Activated CD4-positive, alpha-beta T cell treated with anti-CD3 and anti-CD28 coated beads for 4 hours (primary cell): ENCODE measurements at regions not wholly inside any gene's neighbourhood (a gene's known extent, or its start where the extent isn't known, plus 50 kb on each side); places are given as distances from the start of the nearest gene placed in this dataset.
"Not testable (repeated sequence)": the region's sequence is repeated elsewhere in the genome, so short reads cannot be mapped to it uniquely, and the experiment has no call there.

Source experiments
- DNase-seq, 2 donors: peaks; one replicate each; pipeline ENCODE4 v3.0.0-alpha.2; 2020

DNA sequence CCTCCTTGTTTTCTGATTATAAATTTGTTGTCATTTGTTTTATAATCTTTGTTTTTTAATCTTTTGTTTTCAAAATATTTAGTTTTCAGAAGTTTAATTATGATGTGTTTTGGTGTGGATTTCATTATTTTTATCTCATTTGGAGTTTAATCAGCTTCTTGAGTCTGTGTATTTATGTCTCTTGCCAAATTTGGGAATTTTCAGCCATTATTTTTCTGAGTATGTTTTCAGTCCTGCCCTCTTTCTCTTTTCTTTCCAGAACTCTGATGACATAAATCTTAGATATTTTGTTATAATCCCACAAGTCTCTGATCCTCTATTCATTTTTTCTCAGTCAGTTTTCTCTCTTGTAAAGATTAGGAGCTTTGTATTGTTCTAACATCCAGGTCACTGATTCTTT is 89.8 kb downstream of the RHOU start:
- DNase-seq = no peak

DNA sequence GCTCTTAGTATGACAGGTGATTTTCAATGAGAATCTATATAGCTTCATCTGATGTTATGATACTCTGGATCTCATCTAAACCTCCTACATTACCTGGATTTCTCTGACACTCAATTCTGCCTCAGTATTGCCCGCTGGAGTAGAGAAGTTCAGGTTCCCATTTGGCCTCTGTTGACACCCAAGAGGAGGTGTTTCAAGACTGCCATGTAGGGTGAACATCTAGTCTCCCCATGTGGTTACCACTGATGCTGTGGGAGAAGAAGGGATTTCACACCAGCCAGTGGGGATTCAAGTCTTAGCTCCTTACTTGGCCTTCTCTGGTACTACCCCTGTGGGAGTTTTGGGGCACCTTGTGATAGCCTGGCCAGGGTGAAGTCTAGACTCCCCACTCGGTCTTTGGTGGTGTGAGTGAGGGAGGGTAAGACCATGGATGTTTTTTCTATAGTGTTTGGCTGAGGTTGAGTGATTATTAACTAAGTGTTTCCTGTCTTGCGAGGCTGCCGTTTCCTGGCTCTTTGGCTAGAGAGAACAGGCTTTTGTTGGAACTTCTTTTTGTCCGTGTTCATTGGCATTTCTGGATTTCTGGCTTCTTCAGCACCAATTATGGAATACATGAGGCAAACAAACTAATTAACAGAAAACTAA is 90.7 kb downstream of the RHOU start:
- DNase-seq = no peak

DNA sequence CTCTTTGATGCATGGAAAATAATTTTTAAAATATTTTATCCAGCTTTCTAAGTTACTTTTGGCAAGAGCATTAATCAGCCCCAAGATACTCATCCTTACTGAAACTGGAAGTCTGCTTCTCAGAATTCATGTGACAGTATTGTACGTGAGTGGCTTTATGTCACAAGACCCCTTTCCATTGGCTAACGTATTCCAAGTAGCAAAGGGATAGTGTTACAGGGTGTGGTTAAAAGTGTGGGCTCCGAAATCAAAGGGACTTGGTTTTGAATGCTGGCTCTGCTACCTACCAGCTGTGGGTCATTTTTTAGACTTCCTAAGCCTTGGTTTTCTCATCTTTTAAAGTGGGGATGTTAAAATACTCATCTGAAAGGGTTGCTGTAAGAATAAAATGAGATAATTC is 91.7 kb downstream of the RHOU start:
- no peak for DNase-seq

DNA sequence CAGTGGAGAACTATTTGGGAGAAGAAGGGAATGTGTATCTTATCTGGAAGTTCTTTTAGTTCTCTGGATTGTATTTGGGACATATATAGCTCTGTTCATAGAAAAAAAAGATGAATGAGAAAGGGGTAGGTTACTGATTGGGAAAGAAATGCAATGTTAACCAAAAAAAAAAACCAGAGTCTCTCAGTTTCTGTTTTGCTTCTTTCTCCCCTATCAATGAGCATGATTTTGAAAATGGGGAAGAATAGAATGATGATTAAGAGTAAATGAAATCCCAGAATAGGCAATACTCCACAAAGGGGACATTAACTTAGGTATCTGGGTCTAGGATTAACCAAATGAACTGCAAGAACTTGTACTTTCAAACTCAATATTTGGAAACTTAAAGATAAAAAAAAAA is 92.9 kb downstream of the RHOU start:
- DNase-seq = no peak

DNA sequence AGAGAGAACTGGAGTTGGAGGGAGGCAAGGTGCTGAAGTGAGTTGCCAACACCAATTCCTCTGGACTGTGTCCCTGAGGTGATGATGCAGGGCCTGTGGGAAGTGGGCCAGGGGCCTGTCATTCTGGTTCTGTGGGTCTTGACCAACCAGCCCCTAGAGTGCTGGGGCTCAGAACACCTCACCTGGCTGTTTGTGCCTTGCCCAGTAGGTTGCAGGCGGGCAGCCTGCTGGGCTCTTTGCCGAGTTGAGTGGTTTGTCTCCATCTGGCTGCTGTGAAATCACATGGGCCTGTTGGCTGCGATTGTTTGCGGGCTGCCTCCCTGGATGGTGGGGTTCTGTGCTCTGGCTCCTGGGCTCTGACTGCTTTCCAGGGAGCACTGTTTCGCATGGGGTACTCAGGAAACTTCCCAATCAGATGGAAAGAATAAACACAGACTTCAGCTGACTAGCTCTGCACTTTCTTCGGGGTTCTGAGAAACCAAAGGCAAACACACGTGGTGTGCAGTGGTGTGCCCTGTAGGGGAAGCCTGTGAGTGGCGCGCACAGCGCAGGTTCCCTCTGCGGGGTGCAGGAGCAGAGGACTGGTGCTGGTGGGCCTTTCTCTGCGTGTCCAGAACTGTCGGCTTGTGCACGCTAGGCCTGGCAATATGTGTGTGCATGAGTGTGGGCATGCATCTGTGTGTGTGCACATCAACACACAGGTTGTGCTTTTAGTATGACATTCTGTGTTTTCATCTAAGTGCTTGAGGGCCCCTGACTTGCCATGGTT is 95.1 kb downstream of the RHOU start:
- no peak for DNase-seq

DNA sequence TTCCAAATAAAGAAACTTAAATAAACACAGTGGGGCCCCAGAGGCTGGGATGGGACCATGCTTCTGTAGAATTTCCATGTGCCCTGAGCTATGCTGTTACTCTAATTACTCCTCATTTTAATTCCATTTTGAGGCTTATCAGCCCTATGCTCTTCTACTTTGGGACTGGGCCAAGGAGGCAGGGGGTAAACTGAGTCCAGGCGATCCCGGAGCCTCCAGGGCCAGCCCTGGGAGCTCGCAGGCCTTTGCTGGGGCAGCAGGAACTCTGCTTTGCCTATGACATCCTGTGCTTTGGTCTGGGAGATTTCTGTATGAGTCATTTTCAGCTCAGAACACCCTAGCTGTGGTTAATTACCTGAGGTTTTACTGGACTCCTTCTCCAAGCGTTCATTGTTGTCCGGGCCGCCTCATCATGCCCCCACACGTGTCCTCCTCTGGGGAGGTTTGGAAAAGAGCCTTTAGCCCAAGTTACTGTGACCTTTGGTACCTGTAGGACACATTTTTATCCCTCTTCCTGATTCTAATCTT is 95.7 kb downstream of the RHOU start:
- DNase-seq = no peak

DNA sequence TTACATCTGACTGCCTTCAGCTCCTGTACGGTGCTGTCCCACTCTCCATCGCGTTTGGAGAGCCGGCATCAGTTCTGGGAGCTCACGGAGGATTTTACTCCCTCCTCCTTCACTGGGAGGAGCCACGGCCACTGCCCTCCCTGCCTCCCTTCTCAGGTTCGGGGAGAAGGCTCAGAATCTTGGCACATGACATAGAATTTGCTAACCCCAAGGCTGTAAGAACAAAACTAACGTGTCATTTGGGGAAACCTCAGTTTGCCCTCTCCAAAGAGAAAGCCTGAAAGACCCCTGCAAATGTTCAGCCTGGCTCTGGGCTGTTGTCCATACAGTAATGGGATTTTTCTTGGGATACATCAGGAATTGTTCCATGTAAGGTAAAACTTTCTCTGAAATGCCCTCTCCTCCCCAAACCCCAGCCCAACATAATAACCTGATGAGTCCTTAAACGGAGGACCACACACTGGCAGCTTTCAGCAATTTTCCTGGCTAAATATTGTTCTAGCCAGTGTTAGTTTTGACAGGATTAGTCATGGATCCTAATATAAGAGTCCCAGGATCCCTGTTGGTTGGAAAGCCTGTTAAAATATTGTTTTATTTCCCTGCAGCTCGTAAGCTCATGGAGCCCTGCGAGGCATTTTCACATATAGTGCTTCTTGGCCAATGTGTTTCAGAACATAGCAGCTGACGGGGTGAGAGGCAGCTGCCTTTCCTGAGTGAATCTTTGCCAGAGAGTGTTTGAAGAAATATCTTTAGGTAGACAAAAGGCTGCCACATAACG is 98.8 kb downstream of the RHOU start:
- no peak for DNase-seq

DNA sequence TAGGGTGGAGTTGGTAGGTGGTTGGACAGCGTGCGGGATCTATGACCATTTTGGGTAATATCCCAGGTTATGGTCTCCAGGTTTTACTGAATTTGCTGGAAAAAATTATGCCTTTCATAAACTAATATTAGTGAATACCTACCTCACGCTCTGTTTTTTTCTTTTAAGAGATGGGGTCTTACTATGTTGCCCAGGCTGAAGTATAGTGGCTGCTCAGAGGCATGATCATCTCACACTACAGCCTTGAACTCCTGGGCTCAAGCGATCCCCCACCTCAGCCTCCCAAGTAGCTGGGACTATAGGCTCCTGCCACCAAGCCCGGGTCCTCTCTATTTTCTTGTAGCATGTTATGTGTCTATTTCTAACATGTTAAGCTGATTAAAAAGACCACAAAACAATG is 100.2 kb downstream of the RHOU start:
- DNase-seq = no peak

DNA sequence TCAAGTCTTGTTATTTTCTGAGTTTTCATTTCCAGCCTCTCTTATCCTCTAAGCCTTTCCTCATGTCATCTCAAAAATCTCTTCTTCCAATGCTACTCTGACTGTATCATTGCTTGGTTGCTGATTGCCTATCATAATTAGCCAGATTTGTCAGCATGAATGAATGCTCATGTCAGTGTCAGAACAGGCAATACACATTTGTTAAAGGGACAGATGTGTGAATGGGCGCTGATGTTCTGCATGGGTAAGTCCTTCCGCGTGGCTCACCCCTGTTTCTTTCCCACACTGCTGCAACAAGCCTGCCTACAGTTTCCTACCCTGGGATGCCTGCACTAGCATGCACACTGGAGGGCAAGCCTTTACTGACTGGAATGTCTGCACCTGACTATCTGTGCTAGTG is 100.6 kb downstream of the RHOU start:
- DNase-seq = no peak

DNA sequence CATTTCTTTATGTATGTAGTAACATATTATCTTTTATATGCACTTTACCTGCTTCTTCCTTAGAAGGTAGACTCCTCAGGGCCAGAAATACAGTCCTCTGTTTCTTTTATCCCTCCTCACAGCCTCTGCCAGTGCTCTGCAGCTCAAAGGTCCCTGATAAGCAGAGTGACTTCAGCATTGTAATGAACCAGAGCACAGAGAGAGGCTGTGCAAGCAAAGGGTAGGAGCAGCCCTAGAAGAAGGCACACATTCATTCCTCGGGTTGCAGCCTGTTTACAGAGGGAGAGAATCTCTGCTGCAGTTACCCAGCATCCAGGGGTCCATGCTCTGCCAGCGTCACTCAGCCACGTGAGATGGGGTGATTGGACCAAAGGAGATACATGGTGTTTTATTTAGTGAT is 101.1 kb downstream of the RHOU start:
- no peak for DNase-seq

DNA sequence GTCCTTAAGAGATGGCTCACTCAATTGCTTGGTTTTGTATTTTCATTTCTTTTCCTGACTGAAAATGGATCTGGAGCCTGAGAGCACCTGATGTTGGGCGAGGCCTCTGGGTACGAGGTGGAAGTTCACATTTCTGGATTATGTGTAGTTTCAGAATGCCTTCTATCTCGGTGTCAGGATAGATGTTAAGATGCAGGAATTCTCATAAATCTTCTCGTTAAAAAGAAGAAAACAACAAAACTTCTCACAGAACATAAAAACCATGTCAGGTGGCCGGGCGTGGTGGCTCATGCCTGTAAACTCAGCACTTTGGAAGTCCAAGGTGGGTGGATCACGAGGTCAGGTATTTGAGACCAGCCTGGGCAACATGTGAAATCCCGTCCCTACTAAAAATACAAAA is 101.8 kb downstream of the RHOU start:
- no peak for DNase-seq

DNA sequence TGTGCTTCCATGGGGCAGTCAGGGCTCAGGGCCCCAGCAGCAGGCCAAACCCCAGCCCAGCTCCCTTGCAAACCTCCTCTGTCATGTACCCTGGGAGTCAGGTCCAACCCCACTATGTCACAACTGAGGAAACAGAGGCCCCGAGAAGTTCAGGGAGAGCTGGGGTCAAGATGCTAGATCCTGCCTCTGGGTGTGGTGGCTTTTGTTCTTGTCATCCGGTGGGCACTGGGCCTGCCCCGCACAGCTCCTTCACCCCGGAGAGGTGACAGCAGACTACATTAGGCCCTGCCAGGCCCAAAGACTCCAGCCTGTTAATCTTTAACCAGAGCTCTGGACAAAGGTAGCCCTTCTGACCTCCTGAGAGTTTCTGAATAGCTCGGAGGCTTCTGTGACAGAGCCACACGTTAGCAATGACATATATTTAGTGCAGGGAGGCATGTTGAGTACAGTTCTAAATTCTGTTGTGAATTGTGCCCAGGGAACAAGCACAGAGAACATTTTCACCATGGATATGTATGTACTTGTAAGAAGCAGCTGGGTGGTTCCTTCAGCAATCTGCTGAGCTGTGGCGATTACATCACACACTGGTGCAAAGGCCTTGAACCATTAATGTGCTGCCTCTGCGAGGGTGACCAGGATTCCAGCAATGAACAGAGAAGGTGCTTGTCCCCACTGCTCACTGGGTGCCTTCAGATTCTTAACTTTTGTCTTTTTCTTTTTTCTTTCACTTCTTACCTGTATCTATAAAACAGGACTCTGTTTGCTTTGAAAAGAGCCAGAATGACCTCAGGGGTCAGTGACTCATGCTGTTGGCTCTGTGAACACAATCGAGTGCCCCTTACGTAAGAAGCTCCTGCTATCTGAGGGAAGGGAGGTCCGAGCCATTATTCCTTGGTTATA is 102.8 kb downstream of the RHOU start:
- DNase-seq = no peak

DNA sequence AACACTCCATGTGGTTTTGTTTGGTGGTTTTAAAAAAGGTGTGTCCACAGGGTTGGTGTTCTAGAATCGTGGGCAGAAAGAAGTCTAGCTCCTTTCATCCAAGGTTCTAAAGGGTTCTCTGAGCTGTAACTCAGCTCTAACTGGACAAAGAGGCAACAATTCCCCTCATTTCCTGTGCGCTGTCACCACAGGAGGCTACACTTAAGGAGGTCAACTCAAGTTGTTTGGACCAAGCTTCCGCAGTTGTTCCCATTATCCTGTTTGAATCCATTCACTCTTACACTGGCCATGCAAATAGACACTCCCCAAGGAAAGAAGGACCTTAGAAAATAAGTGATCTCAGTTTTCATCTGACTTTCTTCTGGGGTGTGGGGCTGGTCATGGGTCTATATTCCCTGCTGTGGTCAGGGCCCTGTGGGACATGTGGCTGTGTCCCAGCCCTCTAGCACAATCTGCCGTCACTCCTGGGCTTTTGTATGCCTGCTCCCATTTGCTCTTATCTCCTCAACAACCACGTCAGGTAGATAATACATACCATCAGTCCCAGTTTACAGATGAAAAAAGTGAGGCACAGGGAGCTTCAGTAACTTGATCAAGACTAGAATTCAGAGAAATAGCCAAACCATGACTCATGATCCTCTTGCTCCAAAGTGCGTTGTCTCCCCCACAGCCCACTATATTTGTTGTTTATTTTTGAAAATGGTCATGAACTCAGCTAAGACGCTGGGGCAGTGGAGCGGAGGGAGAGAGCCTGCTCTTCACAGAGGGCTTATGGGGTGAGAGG is 103.6 kb downstream of the RHOU start:
- DNase-seq = no peak

DNA sequence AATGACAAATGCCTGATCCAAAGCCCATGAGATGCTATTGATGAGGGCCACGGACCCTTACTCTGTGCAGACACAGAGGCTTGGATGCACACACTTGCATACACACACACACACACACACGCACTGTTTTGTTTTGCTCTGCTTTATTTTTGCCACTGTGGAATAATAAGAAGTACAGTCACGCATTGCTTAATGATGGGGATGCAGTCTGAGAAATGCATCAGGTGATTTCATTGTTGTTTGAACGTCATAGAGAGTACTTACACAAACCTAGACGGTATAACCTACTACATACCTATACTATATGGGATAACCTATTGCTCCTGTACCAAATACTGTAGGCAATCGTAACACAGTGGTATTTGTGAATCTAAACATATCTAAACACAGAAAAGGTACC is 104.4 kb downstream of the RHOU start:
- DNase-seq = no peak

DNA sequence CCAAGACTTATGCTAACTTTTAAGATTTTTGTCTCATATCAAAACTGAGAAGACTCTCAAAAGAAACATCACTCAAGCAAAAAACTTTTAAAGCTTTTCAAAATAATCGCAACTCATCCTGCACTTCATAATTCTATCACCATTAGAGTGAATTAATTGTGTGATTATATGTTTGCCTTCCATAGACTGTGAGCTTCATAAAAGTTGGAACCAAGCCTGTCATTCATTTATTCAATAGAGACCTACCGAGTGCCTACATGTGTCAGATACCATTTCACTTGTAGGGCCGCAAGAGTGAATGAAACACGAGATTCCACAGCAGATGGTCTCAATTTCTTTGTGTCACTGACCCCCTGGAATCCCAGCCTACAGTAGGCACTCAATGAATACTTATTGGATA is 106.4 kb downstream of the RHOU start:
- no peak for DNase-seq

DNA sequence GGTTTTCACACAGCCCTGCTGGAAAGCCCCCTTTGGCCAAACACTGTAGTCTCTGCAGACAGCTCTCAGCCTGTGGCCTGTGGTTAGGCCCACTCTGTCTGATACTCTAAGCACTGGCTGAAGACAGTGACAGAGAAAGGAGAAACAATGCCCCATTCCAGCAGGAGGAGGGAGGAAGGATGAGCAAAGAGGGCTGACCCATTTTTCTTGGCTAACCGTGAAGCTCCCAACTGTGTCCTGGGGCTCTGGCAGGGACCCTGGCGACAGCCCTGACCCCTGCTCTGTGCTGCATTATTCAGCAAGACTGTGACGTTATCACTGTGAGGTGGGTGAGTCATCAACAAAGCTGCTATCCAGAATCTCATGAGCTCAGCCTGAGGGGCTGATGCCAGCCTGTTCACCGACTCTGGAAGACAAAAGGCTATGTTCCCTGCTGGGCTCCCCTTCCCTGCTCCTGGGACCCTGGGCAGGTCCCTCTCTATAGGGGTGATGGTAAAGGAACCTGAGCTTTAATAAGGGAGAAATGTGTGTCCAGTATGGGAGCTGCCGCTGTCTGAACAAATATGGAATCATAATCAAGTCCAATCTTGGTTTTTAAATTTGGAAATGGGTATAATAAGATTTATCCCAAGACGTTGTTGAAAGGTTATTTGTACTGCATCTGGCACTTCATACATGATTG is 107.0 kb downstream of the RHOU start:
- DNase-seq = no peak

DNA sequence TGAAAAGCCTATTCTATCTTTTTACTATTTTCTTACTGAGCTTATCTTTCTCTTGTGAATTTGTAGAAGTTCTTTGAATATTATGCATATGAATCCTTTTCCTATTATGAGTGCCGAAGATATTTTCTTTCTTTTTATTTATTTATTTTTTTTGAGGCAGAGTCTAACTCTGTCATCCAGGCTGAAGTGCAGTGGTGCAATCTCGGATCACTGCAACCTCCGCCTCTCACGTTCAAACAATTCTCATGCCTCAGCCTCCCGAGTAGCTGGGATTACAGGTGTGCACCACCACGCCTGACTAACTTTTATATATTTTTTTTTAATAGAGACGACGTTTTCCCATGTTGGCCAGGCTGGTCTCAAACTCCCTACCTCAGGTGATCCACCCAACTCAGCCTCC is 109.8 kb downstream of the RHOU start:
- no peak for DNase-seq

DNA sequence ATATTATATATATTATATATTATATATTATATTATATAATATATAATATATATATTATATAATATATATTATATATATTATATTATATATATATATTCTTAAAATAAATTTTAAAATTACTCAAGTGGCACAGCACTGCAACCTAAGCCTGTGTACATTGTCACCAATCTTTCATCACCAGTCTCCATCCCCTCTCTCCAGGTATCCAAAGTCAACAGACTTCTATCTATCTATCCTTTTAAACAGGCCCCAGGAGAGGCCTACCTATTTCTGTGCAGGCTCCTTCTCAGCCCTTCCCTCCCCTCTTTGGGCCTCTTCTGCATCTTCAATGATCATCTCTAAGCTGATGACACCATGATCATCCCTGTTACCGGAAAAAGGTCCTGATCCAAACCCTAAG is 111.7 kb downstream of the RHOU start:
- DNase-seq = no peak

DNA sequence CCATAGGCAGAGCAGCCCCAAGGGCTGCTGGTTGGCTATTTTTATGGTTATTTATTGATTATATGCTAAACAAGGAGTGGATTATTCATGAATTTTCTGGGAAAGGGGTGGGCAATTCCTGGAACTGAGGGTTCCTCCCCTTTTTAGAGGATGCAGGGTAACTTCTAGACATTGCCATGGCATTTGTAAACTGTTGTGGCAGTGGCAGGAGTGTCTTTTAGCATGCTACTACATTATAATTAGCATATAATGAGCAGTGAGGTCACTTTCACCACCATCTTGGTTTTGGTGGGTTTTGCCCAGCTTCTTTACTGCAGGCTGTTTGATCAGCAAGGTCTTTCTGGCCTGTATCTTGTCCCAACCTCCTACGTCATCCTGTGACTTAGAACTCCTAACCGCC is 112.2 kb downstream of the RHOU start:
- not testable (repeated sequence) for DNase-seq

DNA sequence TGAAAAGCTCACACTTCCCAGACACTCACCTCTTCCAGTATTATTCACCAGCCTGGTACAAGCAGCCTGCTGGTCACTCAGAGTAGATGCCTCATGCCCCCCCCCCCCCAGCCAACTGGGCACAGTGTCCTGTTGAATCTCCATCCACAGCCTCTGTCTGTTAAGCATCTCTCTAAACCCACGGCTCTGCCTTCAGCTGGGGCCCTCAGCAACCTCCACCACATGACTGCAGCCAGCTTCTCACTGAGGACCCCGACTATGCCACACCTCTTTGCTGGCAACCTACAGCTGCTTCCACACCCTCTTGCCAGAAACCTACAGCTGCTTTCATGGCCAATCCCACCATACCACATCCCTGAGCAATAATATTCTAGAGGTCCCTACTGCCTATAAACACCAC is 113.1 kb downstream of the RHOU start:
- DNase-seq = no peak

DNA sequence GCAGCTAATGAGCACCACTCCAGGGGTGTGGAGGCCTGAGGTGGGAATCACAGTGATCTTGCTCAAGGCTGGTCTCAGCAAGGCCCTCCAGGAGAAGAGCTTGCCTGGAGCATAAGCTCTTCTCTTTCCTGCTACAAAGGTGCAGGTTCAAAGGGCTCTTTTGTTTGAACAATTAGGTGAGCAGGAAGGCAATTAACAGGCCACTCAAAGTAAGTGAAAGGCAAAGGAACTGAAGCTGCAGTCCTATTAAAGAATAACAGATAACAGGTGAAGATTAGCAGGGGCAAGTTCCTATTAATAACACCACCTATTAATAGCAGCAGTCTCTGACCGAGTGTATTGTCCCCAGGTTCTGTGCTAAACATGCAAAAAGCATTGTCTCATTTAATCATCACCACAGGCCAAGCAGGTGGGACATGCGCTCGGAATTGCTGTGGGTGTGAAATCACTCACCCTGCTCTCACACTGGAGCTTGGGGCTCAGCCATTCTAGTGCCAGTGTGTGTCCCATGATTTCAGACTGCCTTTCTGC is 113.8 kb downstream of the RHOU start:
- DNase-seq = no peak
